SK-N-SH treated with all-trans-retinoic acid at 6 μM for 48 hours (cell line): ENCODE measurements at regions not wholly inside any gene's neighbourhood (a gene's known extent, or its start where the extent isn't known, plus 50 kb on each side); places are given as distances from the start of the nearest gene placed in this dataset.
A peak's percentile ranks its signal among the peaks of the same experiment; 100 is the strongest.

ENCODE experiments used
- ATAC-seq: fragments of 200-7000 bp; cut with Tn5 transposase; 3 replicates; pipeline ENCODE4 v1.9.1; 2020; ENCODE audit warnings: mild to moderate bottlenecking, moderate library complexity
- ARNTL ChIP-seq: fragments of 450-650 bp; formaldehyde crosslinking; IDR thresholded peaks from 2 replicates; pipeline ENCODE4 v1.5.0; 2020; ENCODE audit warnings: low read depth, mild to moderate bottlenecking, moderate library complexity, borderline replicate concordance
- BACH2 ChIP-seq: fragments of 250-450 bp; sonication (Bioruptor Pico); IDR thresholded peaks from 2 replicates; pipeline ENCODE4 v1.9.0; 2021; ENCODE audit warnings: mild to moderate bottlenecking, borderline replicate concordance
- CREB5 ChIP-seq: fragments of 250-450 bp; sonication (Bioruptor Pico); IDR thresholded peaks from 2 replicates; pipeline ENCODE4 v1.5.1; 2020; ENCODE audit warnings: low read depth, mild to moderate bottlenecking, moderate library complexity
- CSRNP3 ChIP-seq: fragments of 250-450 bp; sonication (Bioruptor Pico); IDR thresholded peaks from 2 replicates; pipeline ENCODE4 v1.5.1; 2021; ENCODE audit warnings: mild to moderate bottlenecking, moderate library complexity
- ESRRG ChIP-seq: fragments of 250-450 bp; sonication (Bioruptor Pico); IDR thresholded peaks from 2 replicates; pipeline ENCODE4 v1.6.1; 2021; ENCODE audit warnings: mild to moderate bottlenecking
- OSR1 ChIP-seq: fragments of 250-450 bp; sonication (Bioruptor Pico); IDR thresholded peaks from 2 replicates; pipeline ENCODE4 v1.8.0; 2022; ENCODE audit warnings: moderate library complexity, mild to moderate bottlenecking, inconsistent platforms
- PATZ1 ChIP-seq: fragments of 250-450 bp; sonication (Bioruptor Pico); IDR thresholded peaks from 2 replicates; pipeline ENCODE4 v1.8.0; 2020; ENCODE audit warnings: mild to moderate bottlenecking, moderate library complexity, borderline replicate concordance
- POU6F1 ChIP-seq: fragments of 250-450 bp; sonication (Bioruptor Pico); IDR thresholded peaks from 2 replicates; pipeline ENCODE4 v1.8.0; 2021; ENCODE audit warnings: low read depth, mild to moderate bottlenecking, moderate library complexity, borderline replicate concordance
- PPARA ChIP-seq: fragments of 250-450 bp; sonication (Bioruptor Pico); IDR thresholded peaks from 2 replicates; pipeline ENCODE4 v1.5.0; 2020; ENCODE audit warnings: mild to moderate bottlenecking, borderline replicate concordance
- RARB ChIP-seq: fragments of 250-450 bp; sonication (Bioruptor Pico); IDR thresholded peaks from 2 replicates; pipeline ENCODE4 v1.8.0; 2021; ENCODE audit warnings: mild to moderate bottlenecking, moderate library complexity
- SNAI2 ChIP-seq: fragments of 250-450 bp; sonication (Bioruptor Pico); IDR thresholded peaks from 2 replicates; pipeline ENCODE4 v1.5.0; 2020; ENCODE audit warnings: mild to moderate bottlenecking, moderate library complexity
- TCF4 ChIP-seq: fragments of 250-450 bp; sonication (Bioruptor Pico); IDR thresholded peaks from 2 replicates; pipeline ENCODE4 v1.8.0; 2021; ENCODE audit warnings: mild to moderate bottlenecking, moderate library complexity, borderline replicate concordance
- TOX ChIP-seq: fragments of 250-450 bp; sonication (Bioruptor Pico); IDR thresholded peaks from 2 replicates; pipeline ENCODE4 v1.8.0; 2021; ENCODE audit warnings: mild to moderate bottlenecking, moderate library complexity, borderline replicate concordance
- TSHZ2 ChIP-seq: fragments of 250-450 bp; sonication (Bioruptor Pico); IDR thresholded peaks from 2 replicates; pipeline ENCODE4 v1.5.0; 2020; ENCODE audit warnings: mild to moderate bottlenecking, moderate library complexity
- ZC3H10 ChIP-seq: fragments of 250-450 bp; sonication (Bioruptor Pico); IDR thresholded peaks from 2 replicates; pipeline ENCODE4 v1.5.1; 2021; ENCODE audit warnings: mild to moderate bottlenecking, moderate library complexity
- ZFP3 ChIP-seq: fragments of 250-450 bp; sonication (Bioruptor Pico); IDR thresholded peaks from 2 replicates; pipeline ENCODE4 v1.5.0; 2020; ENCODE audit warnings: mild to moderate bottlenecking, moderate library complexity
- ZNF565 ChIP-seq: fragments of 450-650 bp; formaldehyde crosslinking; conservative IDR thresholded peaks from 2 replicates; pipeline ENCODE4 v1.5.0; 2020; ENCODE audit warnings: low read depth, mild to moderate bottlenecking, moderate library complexity
- ZNF70 ChIP-seq: fragments of 450-650 bp; formaldehyde crosslinking; IDR thresholded peaks from 2 replicates; pipeline ENCODE4 v1.5.0; 2020; ENCODE audit warnings: mild to moderate bottlenecking, moderate library complexity

GRCh38 chr7:81005254-81005653, 86.4 kb upstream of the SEMA3C start (continued):
- no peak for TF ChIP-seq PATZ1 (CRISPR knock-in tag)
- no peak for TF ChIP-seq SNAI2
- no peak for TF ChIP-seq ZC3H10
- no peak for TF ChIP-seq CSRNP3 (CRISPR knock-in tag)
- no peak for TF ChIP-seq TOX

- peak; percentile 41; the same call in 2 of the 3 replicates for ATAC-seq
- TF ChIP-seq ZFP3 (CRISPR knock-in tag), result no peak
- TF ChIP-seq ZNF70 (CRISPR knock-in tag), result no peak
- TF ChIP-seq RARB (CRISPR knock-in tag), result no peak
- TF ChIP-seq ZNF565 (CRISPR knock-in tag), result no peak
- no peak for TF ChIP-seq TCF4
- TF ChIP-seq OSR1 (CRISPR knock-in tag), result no peak
- TF ChIP-seq TOX, result no peak
- TF ChIP-seq ZC3H10, result no peak
- TF ChIP-seq BACH2, result no peak
- TF ChIP-seq PPARA (CRISPR knock-in tag), result no peak
- TF ChIP-seq PATZ1 (CRISPR knock-in tag), result no peak
- TF ChIP-seq ESRRG (CRISPR knock-in tag), result no peak
These were observed 85.2 kb upstream of the SEMA3C start for GRCh38 chr7:81004098-81004497.

- no peak for ATAC-seq
These were observed 84.5 kb upstream of the SEMA3C start for GRCh38 chr7:81003326-81003725.

More at GRCh38 chr7:81003326-81003725, 84.5 kb upstream of the SEMA3C start:
- no peak for TF ChIP-seq PATZ1 (CRISPR knock-in tag)
- TF ChIP-seq SNAI2, result no peak
- no peak for TF ChIP-seq ESRRG (CRISPR knock-in tag)
- TF ChIP-seq ZNF565 (CRISPR knock-in tag), result no peak
- TF ChIP-seq TSHZ2 (CRISPR knock-in tag), result no peak
- TF ChIP-seq ARNTL, result no peak
- TF ChIP-seq POU6F1 (CRISPR knock-in tag), result no peak
- TF ChIP-seq CREB5 (CRISPR knock-in tag), result no peak
- no peak for TF ChIP-seq ZNF70 (CRISPR knock-in tag)
- TF ChIP-seq ZC3H10, result no peak
- no peak for TF ChIP-seq TOX
